H1 (cell line): ENCODE measurements at regions not wholly inside any gene's neighbourhood (a gene's known extent, or its start where the extent isn't known, plus 50 kb on each side); places are given as distances from the start of the nearest gene placed in this dataset.

Experiments
- CTCF ChIA-PET: fragments of 300-600 bp; sonication (Branson Sonifier 250); formaldehyde crosslinking; loops from one replicate; lab custom pipeline; 2021; ENCODE audit not compliant: partially characterized antibody; lab: Charles Lee
- POLR2A ChIA-PET: fragments of 300-600 bp; sonication (Branson Sonifier 250); formaldehyde crosslinking; loops from one replicate; lab custom pipeline; 2021; ENCODE audit warnings: inconsistent platforms; ENCODE audit not compliant: partially characterized antibody; lab: Charles Lee
- DNase-seq, 2 experiments: peaks; one replicate each; pipeline versions ENCODE4 v3.0.0 to v3.0.0-alpha.2; 2010 to 2022; ENCODE audit warnings: low spot score in 2 of 2, low read depth in 1 of 2, mixed read lengths in 1 of 2
- FAIRE-seq: peaks from 2 replicates; lab custom pipeline; 2011; peaks lifted over from hg19 to GRCh38; lab: Jason Lieb, UNC
- H2AFZ ChIP-seq: 2 replicates; pipeline ENCODE4 v1.8.1; 2012; ENCODE audit warnings: low read length, inconsistent platforms
- H2AK5ac ChIP-seq: 2 replicates; pipeline ENCODE4 v1.6.1; 2013; ENCODE audit warnings: low read depth, low read length
- H2BK120ac ChIP-seq: replicated peaks from 2 replicates; pipeline ENCODE3; 2013; ENCODE audit warnings: low read depth, low read length, inconsistent platforms
- H2BK12ac ChIP-seq: 2 replicates; pipeline ENCODE4 v1.6.1; 2013; ENCODE audit warnings: low read depth, low read length
- H2BK15ac ChIP-seq: 2 replicates; pipeline ENCODE4 v1.6.1; 2013; ENCODE audit warnings: low read length
- H2BK20ac ChIP-seq: 2 replicates; pipeline ENCODE4 v1.6.1; 2013; ENCODE audit warnings: low read length
- H2BK5ac ChIP-seq: 2 replicates; pipeline ENCODE4 v1.6.1; 2013; ENCODE audit warnings: low read depth, low read length
- H3K14ac ChIP-seq: 2 replicates; pipeline ENCODE4 v1.6.1; 2013; ENCODE audit warnings: inconsistent platforms; ENCODE audit not compliant: insufficient read length
- H3K18ac ChIP-seq: 2 replicates; pipeline ENCODE4 v1.6.1; 2013; ENCODE audit warnings: low read length; ENCODE audit errors: extremely low read depth
- H3K23ac ChIP-seq: 2 replicates; pipeline ENCODE4 v1.6.1; 2013; ENCODE audit warnings: inconsistent platforms; ENCODE audit not compliant: insufficient read length
- H3K23me2 ChIP-seq: 2 replicates; pipeline ENCODE4 v1.6.1; 2013; ENCODE audit warnings: low read depth, low read length
- H3K27ac ChIP-seq: 2 replicates; pipeline ENCODE4 v1.6.1; 2011; ENCODE audit warnings: low read depth, low read length, inconsistent platforms
- H3K27me3 ChIP-seq, 4 experiments: replicated peaks in 1 of 4; 1 replicate in 1 of 4; 2 replicates in 3 of 4; pipeline versions ENCODE4 v1.6.1 to v1.8.1; 2011 to 2013; ENCODE audit warnings: low read length in 3 of 4, mild to moderate bottlenecking in 3 of 4, inconsistent platforms in 2 of 4, mixed read lengths in 2 of 4, moderate library complexity in 1 of 4; ENCODE audit not compliant: control insufficient read depth in 3 of 4, insufficient read depth in 3 of 4; ENCODE audit errors: extremely low read depth in 1 of 4
- H3K36me3 ChIP-seq, 4 experiments: 2 replicates each; pipeline versions ENCODE4 v1.6.1 to v1.8.1; 2011 to 2013; ENCODE audit warnings: mild to moderate bottlenecking in 4 of 4, low read length in 3 of 4, moderate library complexity in 2 of 4, control low read depth in 1 of 4, inconsistent platforms in 1 of 4; ENCODE audit not compliant: insufficient read depth in 4 of 4, control insufficient read depth in 2 of 4
- H3K4ac ChIP-seq: replicated peaks from 2 replicates; pipeline ENCODE3; 2013; ENCODE audit warnings: low read length, low read depth, mixed read lengths, inconsistent platforms; ENCODE audit not compliant: insufficient read length
- H3K4me1 ChIP-seq, 4 experiments: replicated peaks in 1 of 4; 1 replicate in 1 of 4; 2 replicates in 3 of 4; pipeline versions ENCODE4 v1.6.1 to v1.8.1; 2011 to 2013; ENCODE audit warnings: low read length in 3 of 4, inconsistent platforms in 2 of 4, mixed read lengths in 1 of 4; ENCODE audit not compliant: insufficient read depth in 4 of 4, control insufficient read depth in 3 of 4
- H3K4me2 ChIP-seq, 2 experiments: 2 replicates each; pipeline versions ENCODE4 v1.6.1 to v1.8.1; 2011 to 2013; ENCODE audit warnings: low read depth in 2 of 2, low read length in 2 of 2, control low read depth in 1 of 2, inconsistent platforms in 1 of 2, mild to moderate bottlenecking in 1 of 2; ENCODE audit not compliant: insufficient read depth in 1 of 2
- H3K4me3 ChIP-seq, 4 experiments: fragments of 200-600, 300-600 bp in 1 of 4; sonication (generic), shearing (Covaris generic), sonication (Bioruptor Twin) in 1 of 4; 2 replicates each; pipeline versions ENCODE4 v1.5.1 to v1.8.1; 2011 to 2016; ENCODE audit warnings: low read length in 4 of 4, low read depth in 3 of 4, control low read depth in 2 of 4, inconsistent platforms in 2 of 4, mild to moderate bottlenecking in 2 of 4, mixed read lengths in 1 of 4, moderate library complexity in 1 of 4; ENCODE audit not compliant: insufficient read depth in 2 of 4; ENCODE audit errors: extremely low read depth in 1 of 4
- H3K56ac ChIP-seq: replicated peaks from 2 replicates; pipeline ENCODE3; 2013; ENCODE audit warnings: low read depth, mild to moderate bottlenecking, mixed read lengths, low read length, inconsistent platforms; ENCODE audit not compliant: insufficient read length
- H3K79me1 ChIP-seq: 2 replicates; pipeline ENCODE4 v1.6.1; 2013; ENCODE audit warnings: low read depth, low read length, control low read depth
- H3K79me2 ChIP-seq, 2 experiments: 2 replicates each; pipeline versions ENCODE4 v1.6.1 to v1.8.1; 2012 to 2013; ENCODE audit warnings: low read length in 2 of 2, mild to moderate bottlenecking in 2 of 2, inconsistent platforms in 1 of 2; ENCODE audit not compliant: insufficient read depth in 2 of 2, control insufficient read depth in 1 of 2
- H3K9ac ChIP-seq, 4 experiments: replicated peaks in 1 of 4; 1 replicate in 1 of 4; 2 replicates in 3 of 4; pipeline versions ENCODE4 v1.6.1 to v1.8.1; 2011 to 2013; ENCODE audit warnings: low read depth in 3 of 4, low read length in 3 of 4, control low read depth in 2 of 4, mild to moderate bottlenecking in 2 of 4, moderate library complexity in 2 of 4, inconsistent platforms in 1 of 4; ENCODE audit errors: extremely low read depth in 1 of 4
- H3K9me3 ChIP-seq, 2 experiments: 2 replicates each; pipeline versions ENCODE4 v1.6.1 to v1.8.1; 2012 to 2013; ENCODE audit warnings: mild to moderate bottlenecking in 2 of 2, moderate library complexity in 2 of 2, control low read depth in 1 of 2, inconsistent platforms in 1 of 2, low read depth in 1 of 2, low read length in 1 of 2, mixed read lengths in 1 of 2; ENCODE audit not compliant: insufficient read depth in 2 of 2
- H4K20me1 ChIP-seq, 2 experiments: replicated peaks in 1 of 2; 2 replicates each; pipeline versions ENCODE3 to v1.8.1; 2011 to 2013; ENCODE audit warnings: inconsistent platforms in 2 of 2, low read length in 2 of 2, mild to moderate bottlenecking in 1 of 2; ENCODE audit not compliant: insufficient read depth in 2 of 2, control insufficient read depth in 1 of 2
- H4K5ac ChIP-seq: 2 replicates; pipeline ENCODE4 v1.6.1; 2013; ENCODE audit warnings: low read length, low read depth, mixed read lengths, inconsistent platforms; ENCODE audit not compliant: insufficient read length
- H4K8ac ChIP-seq: 2 replicates; pipeline ENCODE4 v1.8.0; 2013; ENCODE audit warnings: mild to moderate bottlenecking, moderate library complexity, low read length, inconsistent platforms; ENCODE audit not compliant: insufficient read depth; ENCODE audit errors: extremely low read depth
- H4K91ac ChIP-seq: replicated peaks from 2 replicates; pipeline ENCODE3; 2013; ENCODE audit warnings: low read length, mixed read lengths, inconsistent platforms; ENCODE audit not compliant: insufficient read length
- RAD21 ChIP-seq, 2 experiments: IDR thresholded peaks in 1 of 2; conservative IDR thresholded peaks in 1 of 2; 2 replicates each; pipeline ENCODE4 v1.6.1; 2011; ENCODE audit warnings: low read depth in 2 of 2, low read length in 2 of 2, improper control_type of control experiment in 1 of 2, inconsistent platforms in 1 of 2, mild to moderate bottlenecking in 1 of 2, moderate library complexity in 1 of 2
- SP1 ChIP-seq: IDR thresholded peaks from 2 replicates; pipeline ENCODE4 v1.6.1; 2011; ENCODE audit warnings: low read depth, low read length
- WGBS, 2 experiments: shearing (Covaris generic) in 1 of 2; methylation state at CpG; one replicate each; pipeline versions ENCODE4 v1.1.6 to v1.1.7; 2013 to 2015; ENCODE audit warnings: low lambda C conversion rate in 2 of 2, mixed read lengths in 2 of 2, inconsistent platforms in 1 of 2, low coverage in 1 of 2, missing lambda C conversion rate in 1 of 2; ENCODE audit not compliant: insufficient replicate concordance in 2 of 2, insufficient coverage in 1 of 2, insufficient read length in 1 of 2; ENCODE audit errors: extremely low coverage in 1 of 2, missing lambda C conversion rate in 1 of 2; 5-methylcytosine and 5-hydroxymethylcytosine counted together

- Histone ChIP-seq H4K20me1 (no peaks in the 10 kb centered on the region), H2AFZ (no peak overlapping the region), H3K9ac (no peak overlapping the region), H3K79me1 (no peaks in the 10 kb centered on the region; the same call in 1 of the 2 replicates), H3K4me3 (no peak overlapping the region), H2BK120ac (no peak overlapping the region), H3K4me1 (no peaks in the 10 kb centered on the region), H3K4ac (no peak overlapping the region), H2BK12ac (no peak overlapping the region), H3K56ac (no peak overlapping the region), H2BK15ac (no peak overlapping the region), H2AK5ac (no peak overlapping the region), H2BK5ac (no peak overlapping the region), H3K9me3 (peaks cover 0 to 2% of the 10 kb centered on the region in 2 experiments; a peak in 1 of 4 replicates), H3K27me3 (no peaks in the 10 kb centered on the region), H3K4me2 (no peak overlapping the region), H3K36me3 (no peaks in the 10 kb centered on the region), H4K5ac (no peak overlapping the region), H3K79me2 (no peaks in the 10 kb centered on the region), H3K27ac (no peak overlapping the region), H3K23me2 (no peaks in the 10 kb centered on the region), H3K18ac (no peak overlapping the region), H4K91ac (no peak overlapping the region), H4K8ac (no peak overlapping the region), H2BK20ac (no peak overlapping the region), H3K23ac (no peak overlapping the region), H3K14ac (no peak overlapping the region)
- POLR2A ChIA-PET = no interaction called here
- DNase-seq (no peak), FAIRE-seq (no peak)
- CTCF ChIA-PET = interaction anchor here (0.6 to 1.8 kb wide), 12 partner anchors 9 to 594 kb away, joined by 3 to 7 read pairs (median 4); no protein-coding TSS in a partner anchor
- 86% methylated on average over 3 of the region's 4 CpGs; no CpG with 5 or more reads in 1 of the 2 experiments for WGBS, 2 experiments
- TF ChIP-seq RAD21 (IDR thresholded peaks at IDR 0.05 in 1 of 2, conservative IDR thresholded peaks at IDR 0.05 in 1 of 2; ENCODE audit: low read depth in 2 of 2, low read length in 2 of 2) = peak in 1 of 2 experiments; percentile 16; a peak in 2 of 4 replicates
- no peak for TF ChIP-seq SP1
Measured at GRCh38 chr10:78605800-78606350, 462.9 kb upstream of the ZMIZ1 start.
